Astrocyte (in vitro differentiated cells and primary cell): ENCODE measurements at regions not wholly inside any gene's neighbourhood (a gene's known extent, or its start where the extent isn't known, plus 50 kb on each side); places are given as distances from the start of the nearest gene placed in this dataset.

Experiments used
- DNase-seq: peaks from one replicate; pipeline ENCODE4 v3.0.0-alpha.2; 2010; ENCODE audit warnings: low read depth
- FAIRE-seq: peaks from 2 replicates; lab custom pipeline; 2011; peaks lifted over from hg19 to GRCh38; lab: Jason Lieb, UNC
- H2AFZ ChIP-seq: 2 replicates; pipeline ENCODE4 v1.6.0; 2012; ENCODE audit warnings: low read depth, low read length, inconsistent platforms
- H3K27ac ChIP-seq: 2 replicates; pipeline ENCODE4 v1.5.1; 2011; ENCODE audit warnings: low read depth, low read length, inconsistent platforms
- H3K27me3 ChIP-seq: 2 replicates; pipeline ENCODE4 v1.6.0; 2011; ENCODE audit warnings: low read length, inconsistent platforms; ENCODE audit not compliant: insufficient read depth
- H3K36me3 ChIP-seq: 2 replicates; pipeline ENCODE4 v1.5.1; 2011; ENCODE audit warnings: low read length, inconsistent platforms; ENCODE audit not compliant: insufficient read depth
- H3K4me1 ChIP-seq: 2 replicates; pipeline ENCODE4 v1.5.1; 2011; ENCODE audit warnings: low read length, inconsistent platforms; ENCODE audit not compliant: insufficient read depth
- H3K4me2 ChIP-seq: 2 replicates; pipeline ENCODE4 v1.6.0; 2012; ENCODE audit warnings: low read length, inconsistent platforms
- H3K4me3 ChIP-seq: 2 replicates; pipeline ENCODE4 v1.5.1; 2011; ENCODE audit warnings: low read depth, mild to moderate bottlenecking, low read length, inconsistent platforms; ENCODE audit not compliant: insufficient read depth
- H3K79me2 ChIP-seq: 2 replicates; pipeline ENCODE4 v1.6.0; 2012; ENCODE audit warnings: mild to moderate bottlenecking, low read length, inconsistent platforms; ENCODE audit not compliant: insufficient read depth
- H3K9ac ChIP-seq: 2 replicates; pipeline ENCODE4 v1.6.0; 2012; ENCODE audit warnings: mild to moderate bottlenecking, low read length, inconsistent platforms
- H3K9me3 ChIP-seq: 2 replicates; pipeline ENCODE4 v1.5.1; 2012; ENCODE audit warnings: low read depth, mild to moderate bottlenecking, low read length, inconsistent platforms; ENCODE audit not compliant: insufficient read depth
- H4K20me1 ChIP-seq: 2 replicates; pipeline ENCODE4 v1.6.0; 2012; ENCODE audit warnings: low read length, inconsistent platforms; ENCODE audit not compliant: insufficient read depth
- H3K27ac Mint-ChIP-seq: one replicate; pipeline ENCODE4 v1.8.0; 2021; ENCODE audit warnings: mild to moderate bottlenecking, mixed read lengths; ENCODE audit not compliant: unreplicated experiment
- H3K27me3 Mint-ChIP-seq: one replicate; pipeline ENCODE4 v1.8.0; 2021; ENCODE audit warnings: low read depth, mixed read lengths; ENCODE audit not compliant: unreplicated experiment
- H3K36me3 Mint-ChIP-seq: one replicate; pipeline ENCODE4 v1.8.0; 2021; ENCODE audit warnings: low read depth, mixed read lengths; ENCODE audit not compliant: unreplicated experiment
- H3K4me1 Mint-ChIP-seq: one replicate; pipeline ENCODE4 v1.8.0; 2021; ENCODE audit warnings: low read depth, mixed read lengths; ENCODE audit not compliant: unreplicated experiment
- H3K4me3 Mint-ChIP-seq: one replicate; pipeline ENCODE4 v1.8.0; 2021; ENCODE audit warnings: mild to moderate bottlenecking, moderate library complexity, mixed read lengths; ENCODE audit not compliant: unreplicated experiment
- H3K9me3 Mint-ChIP-seq: one replicate; pipeline ENCODE4 v1.8.0; 2021; ENCODE audit warnings: mild to moderate bottlenecking, mixed read lengths; ENCODE audit not compliant: unreplicated experiment
- EZH2 ChIP-seq: IDR thresholded peaks from 2 replicates; pipeline ENCODE4 v1.6.1; 2012; ENCODE audit warnings: mild to moderate bottlenecking, low read length, inconsistent platforms; ENCODE audit not compliant: insufficient read depth
- TF ChIP-seq, protein P1 (sequence below): IDR thresholded peaks from 2 replicates; pipeline ENCODE4 v1.5.1; 2011; ENCODE audit warnings: low read depth, mild to moderate bottlenecking, inconsistent platforms, low read length, moderate library complexity; ENCODE audit not compliant: insufficient read depth

DNA sequence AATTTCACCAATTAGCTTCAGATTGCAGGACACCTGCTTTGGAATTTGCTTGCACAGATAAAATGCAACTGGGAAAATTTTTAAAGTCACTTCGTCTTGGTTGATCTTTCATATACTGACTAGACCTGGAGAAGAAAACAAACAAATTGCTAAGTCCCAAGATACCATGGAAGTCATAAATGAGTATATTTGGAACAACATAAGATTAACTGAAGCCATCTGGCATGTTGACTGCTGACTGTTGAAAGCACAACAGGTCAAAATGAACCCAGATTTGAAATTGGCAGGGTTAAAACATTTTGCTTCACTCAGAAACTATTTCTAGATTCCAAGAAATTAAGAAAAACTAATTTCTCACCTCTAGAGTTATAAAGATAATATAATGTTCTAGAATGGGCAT is 470.7 kb downstream of the LPIN1 start:
- no peaks in the 10 kb centered on the region for H3K4me1 Mint-ChIP-seq
- no peak overlapping the region for H3K4me3 Mint-ChIP-seq
- H3K27ac Mint-ChIP-seq: no peak overlapping the region
- H3K27me3 Mint-ChIP-seq: peaks cover 6% of the 10 kb centered on the region
- no peaks in the 10 kb centered on the region for H3K36me3 Mint-ChIP-seq
- no peak for FAIRE-seq
- no peaks in the 10 kb centered on the region for H3K27me3 ChIP-seq
- no peaks in the 10 kb centered on the region for H3K9me3 ChIP-seq
- no peaks in the 10 kb centered on the region for H3K79me2 ChIP-seq
- H3K27ac ChIP-seq: no peak overlapping the region
- no peak for DNase-seq
- no peak overlapping the region for H2AFZ ChIP-seq
- H3K36me3 ChIP-seq: no peaks in the 10 kb centered on the region
- H3K4me1 ChIP-seq: no peaks in the 10 kb centered on the region
- H3K4me2 ChIP-seq: no peak overlapping the region
- no peak overlapping the region for H3K4me3 ChIP-seq
- H3K9me3 Mint-ChIP-seq: no peaks in the 10 kb centered on the region
- no peaks in the 10 kb centered on the region for H4K20me1 ChIP-seq
- no peak overlapping the region for H3K9ac ChIP-seq
- TF ChIP-seq EZH2: no peak
- TF ChIP-seq, protein P1, sequence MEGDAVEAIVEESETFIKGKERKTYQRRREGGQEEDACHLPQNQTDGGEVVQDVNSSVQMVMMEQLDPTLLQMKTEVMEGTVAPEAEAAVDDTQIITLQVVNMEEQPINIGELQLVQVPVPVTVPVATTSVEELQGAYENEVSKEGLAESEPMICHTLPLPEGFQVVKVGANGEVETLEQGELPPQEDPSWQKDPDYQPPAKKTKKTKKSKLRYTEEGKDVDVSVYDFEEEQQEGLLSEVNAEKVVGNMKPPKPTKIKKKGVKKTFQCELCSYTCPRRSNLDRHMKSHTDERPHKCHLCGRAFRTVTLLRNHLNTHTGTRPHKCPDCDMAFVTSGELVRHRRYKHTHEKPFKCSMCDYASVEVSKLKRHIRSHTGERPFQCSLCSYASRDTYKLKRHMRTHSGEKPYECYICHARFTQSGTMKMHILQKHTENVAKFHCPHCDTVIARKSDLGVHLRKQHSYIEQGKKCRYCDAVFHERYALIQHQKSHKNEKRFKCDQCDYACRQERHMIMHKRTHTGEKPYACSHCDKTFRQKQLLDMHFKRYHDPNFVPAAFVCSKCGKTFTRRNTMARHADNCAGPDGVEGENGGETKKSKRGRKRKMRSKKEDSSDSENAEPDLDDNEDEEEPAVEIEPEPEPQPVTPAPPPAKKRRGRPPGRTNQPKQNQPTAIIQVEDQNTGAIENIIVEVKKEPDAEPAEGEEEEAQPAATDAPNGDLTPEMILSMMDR: no peak

- Histone ChIP-seq H3K9me3 (peaks cover 6% of the 10 kb centered on the region), H2AFZ (no peak overlapping the region), H3K4me3 (no peak overlapping the region), H3K36me3 (no peaks in the 10 kb centered on the region), H3K79me2 (no peaks in the 10 kb centered on the region), H3K9ac (no peak overlapping the region), H4K20me1 (no peaks in the 10 kb centered on the region), H3K4me2 (no peak overlapping the region), H3K4me1 (no peaks in the 10 kb centered on the region), H3K27me3 (no peaks in the 10 kb centered on the region), H3K27ac (no peak overlapping the region)
- Mint-ChIP-seq H3K27ac (no peak overlapping the region), H3K9me3 (peaks cover 14% of the 10 kb centered on the region), H3K4me1 (no peaks in the 10 kb centered on the region), H3K27me3 (peaks cover 2% of the 10 kb centered on the region), H3K4me3 (no peak overlapping the region), H3K36me3 (peaks cover 6% of the 10 kb centered on the region)
- TF ChIP-seq, protein P1: no peak
- no peak for TF ChIP-seq EZH2
- no peak for DNase-seq
- FAIRE-seq: no peak
Observed at GRCh38 chr2:12219761-12220160, 473.3 kb downstream of the LPIN1 start.

DNA sequence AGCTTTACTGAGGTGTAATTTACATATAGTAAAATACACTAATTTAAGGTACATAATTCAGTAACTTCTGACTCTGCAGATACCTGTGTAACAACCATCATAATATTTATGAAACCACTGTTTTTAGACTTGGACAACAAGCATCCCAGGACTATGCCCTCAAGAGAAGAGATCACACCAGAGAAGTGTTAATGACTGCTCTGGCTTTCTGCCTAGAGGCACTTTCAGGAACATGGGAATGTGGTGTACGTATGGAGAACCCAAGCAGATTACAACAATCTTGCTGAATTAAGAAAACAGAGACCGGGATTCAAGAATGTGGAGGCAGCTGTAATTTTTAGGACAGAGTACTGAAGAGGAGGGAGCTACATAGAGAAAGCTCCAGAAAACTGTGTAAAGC is 475.2 kb downstream of the LPIN1 start:
- Histone ChIP-seq H3K4me1 (no peaks in the 10 kb centered on the region), H3K9ac (no peak overlapping the region), H3K36me3 (no peaks in the 10 kb centered on the region), H3K4me3 (no peak overlapping the region), H3K4me2 (no peak overlapping the region), H3K27me3 (no peaks in the 10 kb centered on the region), H3K79me2 (no peaks in the 10 kb centered on the region), H3K27ac (no peak overlapping the region), H3K9me3 (peaks cover 6% of the 10 kb centered on the region), H2AFZ (no peak overlapping the region), H4K20me1 (no peaks in the 10 kb centered on the region)
- Mint-ChIP-seq H3K9me3 (peaks cover 17% of the 10 kb centered on the region), H3K27ac (no peak overlapping the region), H3K4me1 (no peaks in the 10 kb centered on the region), H3K36me3 (peaks cover 6% of the 10 kb centered on the region), H3K4me3 (no peak overlapping the region), H3K27me3 (peaks cover 2% of the 10 kb centered on the region)
- no peak for FAIRE-seq
- TF ChIP-seq EZH2: no peak
- TF ChIP-seq, protein P1: no peak
- DNase-seq: no peak
